ENCODE measurements at regions not wholly inside any gene's neighbourhood (a gene's known extent, or its start where the extent isn't known, plus 50 kb on each side); places are given as distances from the start of the nearest gene placed in this dataset.

- no peak for TF ChIP-seq ARNTL (CRISPR knock-in tag; IDR thresholded peaks at IDR 0.05; ENCODE audit: borderline replicate concordance, low read depth)
- no peak for TF ChIP-seq ZFP30 (CRISPR knock-in tag; IDR thresholded peaks at IDR 0.05)
- TF ChIP-seq PPARA (CRISPR knock-in tag; IDR thresholded peaks at IDR 0.05; ENCODE audit: borderline replicate concordance): no peak
- TF ChIP-seq CSRNP3 (CRISPR knock-in tag; IDR thresholded peaks at IDR 0.05): no peak
- no peak for TF ChIP-seq ZNF8 (CRISPR knock-in tag; IDR thresholded peaks at IDR 0.05)
- no peak for TF ChIP-seq CREB5 (CRISPR knock-in tag; IDR thresholded peaks at IDR 0.05; ENCODE audit: low read depth)
Observed at GRCh38 chr21:35779690-35780570, 280.4 kb downstream of the SETD4 start.

Measured in SK-N-SH treated with all-trans-retinoic acid at 6 μM for 48 hours (cell line).